SK-N-SH (cell line): ENCODE measurements at regions not wholly inside any gene's neighbourhood (a gene's known extent, or its start where the extent isn't known, plus 50 kb on each side); places are given as distances from the start of the nearest gene placed in this dataset.

Experiments
- CTCF ChIA-PET: fragments of 300-600, 350-600 bp; formaldehyde crosslinking; extraction: SDS; loops from one replicate; lab custom pipeline; 2021; lab: Yijun Ruan, JAX
- POLR2A ChIA-PET: fragments of 350-600 bp; sonication (Branson Sonifier 250); formaldehyde crosslinking; extraction: SDS; loops from one replicate; lab custom pipeline; 2020; ENCODE audit warnings: antibody characterized with exemption, inconsistent platforms; lab: Yijun Ruan, JAX
- DNase-seq: peaks from one replicate; pipeline ENCODE4 v3.0.0; 2012
- H2AFZ ChIP-seq: fragments of 200-600 bp; sonication (generic); 2 replicates; pipeline ENCODE4 v1.8.1; 2016; ENCODE audit warnings: antibody characterized with exemption, mild to moderate bottlenecking, low read depth
- H3F3A ChIP-seq: fragments of 200-600 bp; sonication (generic); replicated peaks from 2 replicates; pipeline ENCODE3; 2016; ENCODE audit warnings: antibody characterized with exemption, mild to moderate bottlenecking; ENCODE audit not compliant: insufficient read depth
- H3K27ac ChIP-seq, 2 experiments: fragments of 200-500 bp in 1 of 2; fragments of 200-600 bp in 1 of 2; sonication (Bioruptor generic) in 1 of 2; sonication (generic), shearing (Covaris generic) in 1 of 2; 2 replicates each; pipeline versions ENCODE4 v1.5.1 to v1.6.1; 2014 to 2016; ENCODE audit warnings: low read depth in 2 of 2, inconsistent platforms in 1 of 2, low read length in 1 of 2, mild to moderate bottlenecking in 1 of 2, mixed read lengths in 1 of 2
- H3K27me3 ChIP-seq: fragments of 200-600 bp; sonication (generic), shearing (Covaris generic); 2 replicates; pipeline ENCODE4 v1.6.1; 2016; ENCODE audit warnings: mixed run types; ENCODE audit not compliant: insufficient read depth
- H3K36me3 ChIP-seq, 2 experiments: fragments of 200-500 bp in 1 of 2; fragments of 200-600 bp in 1 of 2; sonication (Bioruptor generic) in 1 of 2; sonication (generic) in 1 of 2; replicated peaks in 1 of 2; 2 replicates each; pipeline versions ENCODE3 to v1.5.1; 2014 to 2016; ENCODE audit warnings: low read length in 1 of 2, mild to moderate bottlenecking in 1 of 2; ENCODE audit not compliant: insufficient read depth in 2 of 2, control insufficient read depth in 1 of 2
- H3K4me1 ChIP-seq, 2 experiments: fragments of 200-500 bp in 1 of 2; fragments of 200-600 bp in 1 of 2; sonication (Bioruptor generic) in 1 of 2; sonication (generic), shearing (Covaris generic) in 1 of 2; 2 replicates each; pipeline versions ENCODE4 v1.5.1 to v1.6.1; 2014 to 2016; ENCODE audit warnings: low read depth in 1 of 2, low read length in 1 of 2, mixed run types in 1 of 2; ENCODE audit not compliant: insufficient read depth in 2 of 2, control insufficient read depth in 1 of 2
- H3K4me2 ChIP-seq: fragments of 200-600 bp; sonication (generic), shearing (Covaris generic); 2 replicates; pipeline ENCODE4 v1.6.1; 2017; ENCODE audit warnings: mixed run types
- H3K4me3 ChIP-seq, 2 experiments: fragments of 200-500 bp in 1 of 2; fragments of 200-600 bp in 1 of 2; sonication (Bioruptor generic) in 1 of 2; sonication (generic), shearing (Covaris generic) in 1 of 2; 2 replicates each; pipeline versions ENCODE4 v1.5.1 to v1.8.1; 2014 to 2016; ENCODE audit warnings: low read depth in 2 of 2, inconsistent platforms in 1 of 2, low read length in 1 of 2, mild to moderate bottlenecking in 1 of 2, mixed read lengths in 1 of 2, moderate library complexity in 1 of 2
- H3K79me2 ChIP-seq: fragments of 200-600 bp; sonication (generic); 2 replicates; pipeline ENCODE4 v1.8.1; 2017; ENCODE audit warnings: mild to moderate bottlenecking; ENCODE audit not compliant: insufficient read depth
- H3K9ac ChIP-seq: fragments of 200-600 bp; sonication (generic); 2 replicates; pipeline ENCODE4 v1.6.1; 2017; ENCODE audit warnings: mixed run types
- H3K9me2 ChIP-seq: fragments of 200-600 bp; sonication (generic); 2 replicates; pipeline ENCODE4 v1.6.1; 2017; ENCODE audit warnings: mixed run types
- H3K9me3 ChIP-seq: fragments of 200-600 bp; sonication (generic); 2 replicates; pipeline ENCODE4 v1.6.1; 2017; ENCODE audit warnings: mixed run types, mild to moderate bottlenecking, moderate library complexity
- H4K20me1 ChIP-seq: fragments of 200-600 bp; sonication (generic); 2 replicates; pipeline ENCODE4 v1.6.1; 2017; ENCODE audit warnings: mild to moderate bottlenecking, mixed run types; ENCODE audit not compliant: insufficient read depth
- EP300 ChIP-seq, 2 experiments: IDR thresholded peaks; 2 replicates each; pipeline versions ENCODE4 v1.4.0 to v1.6.1; 2012; ENCODE audit warnings: borderline replicate concordance in 1 of 2, low read depth in 1 of 2, low read length in 1 of 2
- EZH2phosphoT487 ChIP-seq: fragments of 200-600 bp; sonication (generic); IDR thresholded peaks from 2 replicates; pipeline ENCODE4 v1.6.1; 2017; ENCODE audit warnings: low read depth, mixed run types, mild to moderate bottlenecking, antibody characterized with exemption, moderate library complexity, borderline replicate concordance
- FOSL2 ChIP-seq: IDR thresholded peaks from 2 replicates; pipeline ENCODE4 v1.4.0; 2012; ENCODE audit warnings: low read depth, mild to moderate bottlenecking, moderate library complexity, borderline replicate concordance
- FOXJ3 ChIP-seq: sonication (generic); formaldehyde crosslinking; IDR thresholded peaks from 2 replicates; pipeline ENCODE4 v1.5.1; 2020; ENCODE audit warnings: mild to moderate bottlenecking, missing genetic modification reagents
- FOXM1 ChIP-seq: IDR thresholded peaks from 2 replicates; pipeline ENCODE4 v1.4.0; 2012; ENCODE audit warnings: low read depth, mild to moderate bottlenecking
- MEF2A ChIP-seq: IDR thresholded peaks from 2 replicates; pipeline ENCODE4 v1.4.0; 2012; ENCODE audit warnings: low read depth, borderline replicate concordance
- MXI1 ChIP-seq: IDR thresholded peaks from 2 replicates; pipeline ENCODE4 v1.6.1; 2012; ENCODE audit warnings: mild to moderate bottlenecking, low read depth, low read length, improper control_type of control experiment
- RAD21 ChIP-seq: IDR thresholded peaks from 2 replicates; pipeline ENCODE4 v1.6.1; 2012; ENCODE audit warnings: mild to moderate bottlenecking, low read length
- TEAD4 ChIP-seq: IDR thresholded peaks from 2 replicates; pipeline ENCODE4 v1.4.0; 2012; ENCODE audit warnings: mild to moderate bottlenecking, borderline replicate concordance; ENCODE audit not compliant: insufficient read depth
- WGBS: methylation state at CpG from one replicate; pipeline ENCODE4 v1.1.6; 2017; ENCODE audit warnings: low lambda C conversion rate; 5-methylcytosine and 5-hydroxymethylcytosine counted together
- TF ChIP-seq, protein P1 (sequence below): fragments of 200-600 bp; sonication (generic); IDR thresholded peaks from 2 replicates; pipeline ENCODE4 v1.6.1; 2017; ENCODE audit warnings: antibody characterized with exemption, mild to moderate bottlenecking, moderate library complexity
- TF ChIP-seq, protein P2 (sequence below): IDR thresholded peaks from 2 replicates; pipeline ENCODE4 v1.4.0; 2012; ENCODE audit warnings: low read depth, borderline replicate concordance
- TF ChIP-seq, protein P3 (sequence below): IDR thresholded peaks from 2 replicates; pipeline ENCODE4 v1.4.0; 2012; ENCODE audit warnings: low read depth
- TF ChIP-seq, protein P4 (sequence below): fragments of 150-350 bp; IDR thresholded peaks from 2 replicates; pipeline ENCODE4 v1.6.1; 2016; ENCODE audit warnings: mild to moderate bottlenecking, low read depth, low read length

DNA sequence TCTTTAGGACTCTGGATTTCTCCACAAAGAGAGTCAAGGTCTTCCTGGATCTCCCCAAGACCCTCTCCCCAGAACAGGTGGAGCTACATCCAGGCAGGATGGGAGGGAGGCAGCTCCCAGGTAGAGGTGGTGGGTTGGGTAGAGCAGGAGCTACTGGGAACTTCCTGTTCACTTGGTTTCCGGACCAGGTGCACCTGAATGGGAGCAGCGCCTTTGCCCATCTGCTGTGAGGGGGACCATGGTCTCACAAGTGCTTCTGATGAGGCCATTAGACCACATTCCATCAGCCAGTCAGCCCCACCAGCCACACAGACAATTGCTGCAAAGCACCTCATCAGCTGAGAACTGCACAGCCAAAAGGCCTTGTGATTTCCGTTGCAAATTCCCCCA lies 188.8 kb downstream of the MATN1 start:
- WGBS = 50% methylated on average over 2 of the region's 3 CpGs
- H3K9ac ChIP-seq = no peak overlapping the region
- ChIA-PET CTCF (no interaction called here), POLR2A (no interaction called here)
- TF ChIP-seq, protein P1, sequence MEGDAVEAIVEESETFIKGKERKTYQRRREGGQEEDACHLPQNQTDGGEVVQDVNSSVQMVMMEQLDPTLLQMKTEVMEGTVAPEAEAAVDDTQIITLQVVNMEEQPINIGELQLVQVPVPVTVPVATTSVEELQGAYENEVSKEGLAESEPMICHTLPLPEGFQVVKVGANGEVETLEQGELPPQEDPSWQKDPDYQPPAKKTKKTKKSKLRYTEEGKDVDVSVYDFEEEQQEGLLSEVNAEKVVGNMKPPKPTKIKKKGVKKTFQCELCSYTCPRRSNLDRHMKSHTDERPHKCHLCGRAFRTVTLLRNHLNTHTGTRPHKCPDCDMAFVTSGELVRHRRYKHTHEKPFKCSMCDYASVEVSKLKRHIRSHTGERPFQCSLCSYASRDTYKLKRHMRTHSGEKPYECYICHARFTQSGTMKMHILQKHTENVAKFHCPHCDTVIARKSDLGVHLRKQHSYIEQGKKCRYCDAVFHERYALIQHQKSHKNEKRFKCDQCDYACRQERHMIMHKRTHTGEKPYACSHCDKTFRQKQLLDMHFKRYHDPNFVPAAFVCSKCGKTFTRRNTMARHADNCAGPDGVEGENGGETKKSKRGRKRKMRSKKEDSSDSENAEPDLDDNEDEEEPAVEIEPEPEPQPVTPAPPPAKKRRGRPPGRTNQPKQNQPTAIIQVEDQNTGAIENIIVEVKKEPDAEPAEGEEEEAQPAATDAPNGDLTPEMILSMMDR = no peak
- TF ChIP-seq MXI1 (no peak), FOSL2 (no peak), FOXM1 (no peak), EP300 (IDR thresholded peaks at IDR 0.05; ENCODE audit: borderline replicate concordance in 1 of 2, low read depth in 1 of 2, low read length in 1 of 2) (no peak)
- H4K20me1 ChIP-seq = no peaks in the 10 kb centered on the region
- no peak overlapping the region for H3K27ac ChIP-seq
- H3F3A ChIP-seq = no peaks in the 10 kb centered on the region
- H3K79me2 ChIP-seq = no peaks in the 10 kb centered on the region
- H3K9me2 ChIP-seq = no peaks in the 10 kb centered on the region
- no peak for DNase-seq
- no peaks in the 10 kb centered on the region; a peak in 1 of 4 replicates for H3K4me1 ChIP-seq
- H3K9me3 ChIP-seq = no peaks in the 10 kb centered on the region
- H3K36me3 ChIP-seq = no peaks in the 10 kb centered on the region
- H2AFZ ChIP-seq = no peak overlapping the region
- H3K4me2 ChIP-seq = no peak overlapping the region
- no peak overlapping the region for H3K4me3 ChIP-seq
- H3K27me3 ChIP-seq = no peaks in the 10 kb centered on the region

DNA sequence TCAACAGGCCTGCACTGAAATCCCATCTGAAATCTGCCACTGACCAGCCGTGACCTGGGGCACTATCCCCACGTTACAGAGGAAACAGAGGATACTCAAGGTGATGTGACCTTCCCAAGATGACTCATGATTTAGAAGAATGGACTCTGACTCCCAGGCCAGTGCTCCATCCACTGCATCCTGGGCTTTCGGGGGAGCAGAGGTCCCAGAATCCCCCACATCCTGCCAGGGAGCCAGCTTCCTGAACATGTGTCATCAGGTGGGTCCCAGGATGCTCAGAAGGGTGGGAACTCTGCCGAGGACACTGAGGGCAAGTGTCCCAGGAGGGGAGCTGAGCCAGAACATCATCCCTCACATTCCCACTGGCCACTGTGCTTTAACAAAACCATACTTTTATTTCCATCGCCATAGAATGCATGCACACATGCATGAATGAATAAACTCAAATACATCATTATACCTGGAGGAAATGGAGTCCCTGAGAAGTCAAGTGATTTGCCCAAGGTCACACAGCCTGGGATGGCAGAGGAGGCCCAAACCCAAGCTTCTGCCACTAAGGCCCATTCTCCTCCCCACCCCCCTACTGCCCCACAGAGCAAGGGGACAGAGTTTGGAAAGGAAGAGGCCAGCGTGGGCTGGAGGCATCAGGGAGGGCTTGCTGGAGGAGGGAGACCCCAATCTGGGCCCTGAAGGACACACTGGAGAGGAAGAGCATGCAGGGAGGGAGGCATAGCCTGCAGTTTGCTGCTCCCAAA lies 189.4 kb downstream of the MATN1 start:
- TF ChIP-seq RAD21 = no peak
- Histone ChIP-seq H3K9ac (no peak overlapping the region), H3K9me3 (no peaks in the 10 kb centered on the region), H3K79me2 (no peaks in the 10 kb centered on the region), H3K4me1 (no peaks in the 10 kb centered on the region; a peak in 1 of 4 replicates), H4K20me1 (no peaks in the 10 kb centered on the region), H3K4me2 (no peak overlapping the region), H3F3A (no peaks in the 10 kb centered on the region), H3K4me3 (no peak overlapping the region), H2AFZ (no peak overlapping the region), H3K36me3 (no peaks in the 10 kb centered on the region), H3K27me3 (no peaks in the 10 kb centered on the region), H3K9me2 (no peaks in the 10 kb centered on the region), H3K27ac (no peak overlapping the region)
- POLR2A ChIA-PET = no interaction called here
- no peak for DNase-seq
- WGBS = 21% methylated on average over 6 of the region's 6 CpGs
- CTCF ChIA-PET = no interaction called here

DNA sequence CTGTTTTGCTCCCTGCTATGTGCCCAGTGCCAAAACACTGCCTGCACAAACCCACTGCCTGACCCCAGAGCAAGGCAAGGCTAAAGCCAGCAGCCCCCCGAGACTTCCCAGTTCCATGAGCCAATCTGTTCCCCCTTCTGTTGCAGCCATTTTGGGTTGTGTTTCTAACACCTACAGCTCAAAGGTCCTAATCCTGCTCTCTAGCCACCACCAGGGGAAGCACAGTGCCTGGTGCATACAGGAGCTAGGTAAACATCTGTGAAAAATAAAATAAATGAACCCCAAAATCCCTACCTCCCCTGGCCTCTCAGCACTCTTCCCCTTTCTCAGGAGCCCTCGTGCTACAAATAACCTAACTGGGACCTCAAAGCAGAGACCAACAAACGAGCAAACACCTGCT lies 190.2 kb downstream of the MATN1 start:
- Histone ChIP-seq H3K9me2 (no peaks in the 10 kb centered on the region), H3K79me2 (no peaks in the 10 kb centered on the region), H3K36me3 (no peaks in the 10 kb centered on the region), H3K27ac (no peak overlapping the region), H3K4me1 (no peaks in the 10 kb centered on the region; a peak in 1 of 4 replicates)
- ChIA-PET CTCF (interaction anchor here (0.6 kb wide), 1 partner anchor 91 kb away, joined by 3 read pairs; no protein-coding TSS in a partner anchor), POLR2A (no interaction called here)
- no peak for DNase-seq
- TF ChIP-seq MEF2A = no peak
- TF ChIP-seq, protein P2, sequence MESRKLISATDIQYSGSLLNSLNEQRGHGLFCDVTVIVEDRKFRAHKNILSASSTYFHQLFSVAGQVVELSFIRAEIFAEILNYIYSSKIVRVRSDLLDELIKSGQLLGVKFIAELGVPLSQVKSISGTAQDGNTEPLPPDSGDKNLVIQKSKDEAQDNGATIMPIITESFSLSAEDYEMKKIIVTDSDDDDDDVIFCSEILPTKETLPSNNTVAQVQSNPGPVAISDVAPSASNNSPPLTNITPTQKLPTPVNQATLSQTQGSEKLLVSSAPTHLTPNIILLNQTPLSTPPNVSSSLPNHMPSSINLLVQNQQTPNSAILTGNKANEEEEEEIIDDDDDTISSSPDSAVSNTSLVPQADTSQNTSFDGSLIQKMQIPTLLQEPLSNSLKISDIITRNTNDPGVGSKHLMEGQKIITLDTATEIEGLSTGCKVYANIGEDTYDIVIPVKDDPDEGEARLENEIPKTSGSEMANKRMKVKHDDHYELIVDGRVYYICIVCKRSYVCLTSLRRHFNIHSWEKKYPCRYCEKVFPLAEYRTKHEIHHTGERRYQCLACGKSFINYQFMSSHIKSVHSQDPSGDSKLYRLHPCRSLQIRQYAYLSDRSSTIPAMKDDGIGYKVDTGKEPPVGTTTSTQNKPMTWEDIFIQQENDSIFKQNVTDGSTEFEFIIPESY = no peak
- TF ChIP-seq, protein P3, sequence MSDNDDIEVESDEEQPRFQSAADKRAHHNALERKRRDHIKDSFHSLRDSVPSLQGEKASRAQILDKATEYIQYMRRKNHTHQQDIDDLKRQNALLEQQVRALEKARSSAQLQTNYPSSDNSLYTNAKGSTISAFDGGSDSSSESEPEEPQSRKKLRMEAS = no peak
- no peak for TF ChIP-seq FOXJ3 (CRISPR knock-in tag)
- TF ChIP-seq EZH2phosphoT487 = no peak
- no peak for TF ChIP-seq TEAD4
- TF ChIP-seq, protein P4, sequence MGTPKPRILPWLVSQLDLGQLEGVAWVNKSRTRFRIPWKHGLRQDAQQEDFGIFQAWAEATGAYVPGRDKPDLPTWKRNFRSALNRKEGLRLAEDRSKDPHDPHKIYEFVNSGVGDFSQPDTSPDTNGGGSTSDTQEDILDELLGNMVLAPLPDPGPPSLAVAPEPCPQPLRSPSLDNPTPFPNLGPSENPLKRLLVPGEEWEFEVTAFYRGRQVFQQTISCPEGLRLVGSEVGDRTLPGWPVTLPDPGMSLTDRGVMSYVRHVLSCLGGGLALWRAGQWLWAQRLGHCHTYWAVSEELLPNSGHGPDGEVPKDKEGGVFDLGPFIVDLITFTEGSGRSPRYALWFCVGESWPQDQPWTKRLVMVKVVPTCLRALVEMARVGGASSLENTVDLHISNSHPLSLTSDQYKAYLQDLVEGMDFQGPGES = no peak
- TF ChIP-seq, all 33 proteins: peak for 0
- no peak overlapping the region for H3K9ac ChIP-seq
- no peaks in the 10 kb centered on the region for H3K9me3 ChIP-seq
- H2AFZ ChIP-seq = no peak overlapping the region
- H3K27me3 ChIP-seq = no peaks in the 10 kb centered on the region
- H3K4me2 ChIP-seq = no peak overlapping the region
- H3K4me3 ChIP-seq = no peak overlapping the region
- 0% methylated on average over 2 of the region's 3 CpGs for WGBS
- no peaks in the 10 kb centered on the region for H4K20me1 ChIP-seq
- no peaks in the 10 kb centered on the region for H3F3A ChIP-seq
